Duodenal mucosa (tissue), 2 donors: ENCODE measurements at regions not wholly inside any gene's neighbourhood (a gene's known extent, or its start where the extent isn't known, plus 50 kb on each side); places are given as distances from the start of the nearest gene placed in this dataset.

ENCODE experiments used
- H3K27ac ChIP-seq: one replicate; pipeline ENCODE4 v1.7.0; 2013; ENCODE audit warnings: low read depth, low read length
- H3K27me3 ChIP-seq, 2 donors: one replicate each; pipeline ENCODE4 v1.7.0; 2013; ENCODE audit warnings: low read length in 2 of 2, control low read depth in 1 of 2; ENCODE audit not compliant: insufficient read depth in 2 of 2, control insufficient read depth in 1 of 2
- H3K36me3 ChIP-seq, 2 donors: one replicate each; pipeline ENCODE4 v1.7.0; 2013; ENCODE audit warnings: low read length in 2 of 2, control low read depth in 1 of 2; ENCODE audit not compliant: insufficient read depth in 2 of 2, control insufficient read depth in 1 of 2
- H3K4me1 ChIP-seq, 2 donors: one replicate each; pipeline ENCODE4 v1.7.0; 2013; ENCODE audit warnings: low read length in 2 of 2, control low read depth in 1 of 2; ENCODE audit not compliant: insufficient read depth in 2 of 2, control insufficient read depth in 1 of 2
- H3K4me3 ChIP-seq, 2 donors: one replicate each; pipeline ENCODE4 v1.7.0; 2013; ENCODE audit warnings: low read length in 2 of 2, low read depth in 1 of 2
- H3K9ac ChIP-seq, 2 donors: one replicate each; pipeline ENCODE4 v1.7.0; 2013; ENCODE audit warnings: low read length in 2 of 2, low read depth in 1 of 2
- H3K9me3 ChIP-seq, 2 donors: one replicate each; pipeline ENCODE4 v1.7.0; 2013; ENCODE audit warnings: low read length in 2 of 2, control low read depth in 1 of 2; ENCODE audit not compliant: control insufficient read depth in 1 of 2

GRCh38 chr12:81874166-81874565 is 115.0 kb upstream of the PPFIA2 start:
- H3K27ac ChIP-seq, result no peak overlapping the region
- H3K9me3 ChIP-seq, result no peaks in the 10 kb centered on the region
- no peaks in the 10 kb centered on the region for H3K27me3 ChIP-seq
- no peak overlapping the region for H3K4me3 ChIP-seq
- no peaks in the 10 kb centered on the region for H3K36me3 ChIP-seq
- no peak overlapping the region for H3K9ac ChIP-seq
- no peaks in the 10 kb centered on the region for H3K4me1 ChIP-seq

DNA sequence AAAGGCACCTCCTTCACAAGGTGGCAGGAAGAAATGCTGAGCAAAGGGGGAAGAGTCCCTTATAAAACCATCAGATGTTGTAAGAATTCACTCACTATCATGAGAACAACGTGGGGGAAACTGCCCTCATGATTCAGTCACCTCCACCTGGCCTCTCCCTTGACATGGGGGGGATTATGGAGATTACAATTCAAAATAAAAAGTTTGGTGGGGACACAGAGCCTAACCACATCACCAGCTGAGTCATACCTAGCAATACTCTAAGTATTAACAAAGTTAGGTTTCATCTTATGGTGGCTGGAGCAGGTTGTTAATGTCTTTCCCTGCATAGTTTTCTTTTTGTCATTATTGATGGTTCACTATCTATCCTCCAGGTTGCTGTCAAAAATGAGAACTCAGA is 113.2 kb upstream of the PPFIA2 start:
- H3K9ac ChIP-seq, result no peak overlapping the region
- H3K27me3 ChIP-seq, result no peaks in the 10 kb centered on the region
- H3K4me3 ChIP-seq, result no peak overlapping the region
- H3K36me3 ChIP-seq, result no peaks in the 10 kb centered on the region
- H3K27ac ChIP-seq, result no peak overlapping the region
- no peaks in the 10 kb centered on the region for H3K4me1 ChIP-seq
- no peaks in the 10 kb centered on the region for H3K9me3 ChIP-seq

DNA sequence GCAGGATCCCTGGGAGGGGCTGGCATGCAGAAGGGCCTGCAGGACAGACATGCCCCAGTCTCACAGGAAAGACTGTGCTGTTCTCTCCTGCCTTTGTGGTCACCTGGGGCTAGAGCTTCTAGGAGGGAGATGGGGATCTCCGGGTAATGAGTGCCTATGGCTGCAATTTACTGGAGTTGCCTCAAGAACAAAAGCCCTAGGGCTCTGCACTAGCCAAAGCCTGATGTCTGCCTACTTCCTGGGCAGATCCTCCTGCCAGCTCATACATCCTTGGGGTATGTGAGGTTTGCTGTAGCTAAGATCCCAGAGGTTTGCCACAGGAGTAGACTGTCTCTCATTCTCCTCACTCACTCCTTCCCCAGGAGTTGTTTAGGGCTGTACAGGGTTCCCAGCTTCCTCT is 106.9 kb upstream of the PPFIA2 start:
- H3K9me3 ChIP-seq, result no peaks in the 10 kb centered on the region
- no peak overlapping the region for H3K9ac ChIP-seq
- no peak overlapping the region for H3K27ac ChIP-seq
- H3K4me1 ChIP-seq, result no peaks in the 10 kb centered on the region
- H3K27me3 ChIP-seq, result no peaks in the 10 kb centered on the region
- no peaks in the 10 kb centered on the region for H3K36me3 ChIP-seq
- H3K4me3 ChIP-seq, result no peak overlapping the region

DNA sequence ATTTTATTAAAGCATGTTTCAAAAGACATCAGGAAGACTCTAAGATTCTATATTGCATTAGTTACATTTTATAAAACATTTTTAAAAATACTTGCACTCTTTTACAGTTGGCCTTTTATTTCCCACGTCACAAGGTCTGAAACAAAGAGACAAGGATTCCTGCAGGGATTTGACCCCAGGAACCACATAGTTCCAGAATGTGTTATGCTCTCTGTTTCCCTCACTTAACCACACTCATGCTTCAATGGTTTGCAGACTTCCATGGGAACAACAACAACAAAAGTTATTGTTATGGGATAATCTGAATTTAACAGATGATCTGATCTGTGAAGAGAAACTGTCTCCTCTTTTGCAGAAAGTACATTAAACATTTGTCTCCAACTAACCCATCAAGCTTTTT is 104.3 kb upstream of the PPFIA2 start:
- Histone ChIP-seq H3K36me3 (no peaks in the 10 kb centered on the region), H3K4me1 (peaks cover 0 to 8% of the 10 kb centered on the region in 2 donors)

DNA sequence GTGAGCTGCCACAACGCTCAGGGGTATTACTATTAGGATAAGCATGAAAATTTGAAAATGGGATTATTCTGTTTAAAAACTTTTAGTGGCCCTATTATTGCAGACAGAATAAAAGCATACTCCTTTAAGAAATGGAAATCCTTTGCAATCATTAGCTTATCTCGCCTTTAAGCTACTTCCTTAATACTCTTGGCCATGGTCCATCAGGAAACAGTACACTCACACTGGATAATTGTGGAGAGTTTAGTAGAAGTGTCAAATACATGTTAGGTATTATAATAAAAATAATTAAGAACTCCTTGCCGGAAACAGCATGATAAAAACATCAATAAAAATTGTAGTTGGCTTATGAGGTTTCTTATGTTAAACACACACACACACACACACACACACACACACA is 100.4 kb upstream of the PPFIA2 start:
- no peak overlapping the region for H3K27ac ChIP-seq
- no peaks in the 10 kb centered on the region for H3K9me3 ChIP-seq
- no peaks in the 10 kb centered on the region for H3K27me3 ChIP-seq
- H3K4me3 ChIP-seq, result no peak overlapping the region
- no peaks in the 10 kb centered on the region for H3K36me3 ChIP-seq
- peaks cover 0 to 8% of the 10 kb centered on the region in 2 donors for H3K4me1 ChIP-seq
- no peak overlapping the region for H3K9ac ChIP-seq

More for the DNA sequence above, 104.3 kb upstream of the PPFIA2 start:
- no peak overlapping the region for H3K27ac ChIP-seq
- H3K9me3 ChIP-seq, result no peaks in the 10 kb centered on the region
- H3K27me3 ChIP-seq, result no peaks in the 10 kb centered on the region
- H3K4me3 ChIP-seq, result no peak overlapping the region
- H3K9ac ChIP-seq, result no peak overlapping the region

DNA sequence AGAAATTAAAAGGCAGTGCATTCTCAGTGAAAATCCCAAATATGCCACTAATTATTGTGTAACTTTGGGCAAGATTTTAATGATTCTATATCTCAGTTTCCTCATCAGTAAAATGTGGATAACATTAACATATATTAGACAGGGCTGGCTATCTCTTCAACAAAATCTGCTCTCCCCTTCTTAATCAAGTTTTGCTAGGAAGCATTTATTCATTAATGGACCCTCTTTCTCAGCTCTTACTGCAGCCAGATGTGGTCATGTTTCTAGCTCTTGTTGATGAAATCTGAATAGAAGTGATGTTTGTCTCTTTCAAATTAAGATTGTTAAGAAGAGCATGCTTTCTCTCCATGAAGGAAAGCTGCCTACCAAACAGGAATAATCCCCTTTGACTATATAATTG is 84.4 kb upstream of the PPFIA2 start:
- H3K27me3 ChIP-seq, result no peaks in the 10 kb centered on the region
- no peaks in the 10 kb centered on the region for H3K36me3 ChIP-seq
- H3K4me3 ChIP-seq, result no peak overlapping the region
- no peaks in the 10 kb centered on the region for H3K4me1 ChIP-seq
- H3K9me3 ChIP-seq, result no peaks in the 10 kb centered on the region
- H3K27ac ChIP-seq, result no peak overlapping the region
- H3K9ac ChIP-seq, result no peak overlapping the region

DNA sequence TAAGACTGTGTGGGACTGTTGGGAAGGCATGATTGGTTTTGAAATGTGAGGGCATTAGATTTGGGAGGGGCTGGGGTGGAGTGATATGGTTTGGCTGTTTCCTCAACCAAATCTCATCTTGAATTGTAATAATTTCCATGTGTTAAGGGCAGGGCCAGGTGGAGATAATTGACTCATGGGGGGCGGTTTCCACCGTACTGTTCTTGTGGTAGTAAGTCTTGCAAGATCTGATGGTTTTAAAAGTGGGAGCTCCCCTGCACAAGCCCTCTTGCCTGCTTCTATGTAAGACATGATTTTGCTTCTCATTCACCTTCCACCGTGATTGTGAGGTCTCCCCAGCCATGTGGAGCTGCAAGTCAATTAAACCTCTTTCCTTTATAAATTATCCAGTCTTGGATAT is 76.6 kb upstream of the PPFIA2 start:
- no peaks in the 10 kb centered on the region for H3K36me3 ChIP-seq
- H3K27me3 ChIP-seq, result no peaks in the 10 kb centered on the region
- H3K27ac ChIP-seq, result no peak overlapping the region
- no peak overlapping the region for H3K4me3 ChIP-seq
- no peak overlapping the region for H3K9ac ChIP-seq
- H3K9me3 ChIP-seq, result no peaks in the 10 kb centered on the region
- H3K4me1 ChIP-seq, result no peaks in the 10 kb centered on the region

GRCh38 chr12:81819991-81820633 is 61.0 kb upstream of the PPFIA2 start:
- Histone ChIP-seq H3K4me1 (peaks cover 0 to 4% of the 10 kb centered on the region in 2 donors), H3K27ac (no peak overlapping the region)

GRCh38 chr12:81815611-81816010 is 56.5 kb upstream of the PPFIA2 start:
- peaks cover 0 to 4% of the 10 kb centered on the region in 2 donors for H3K4me1 ChIP-seq
- H3K9me3 ChIP-seq, result no peaks in the 10 kb centered on the region
- H3K9ac ChIP-seq, result no peak overlapping the region
- no peaks in the 10 kb centered on the region for H3K27me3 ChIP-seq
- no peak overlapping the region for H3K4me3 ChIP-seq
- no peak overlapping the region for H3K27ac ChIP-seq
- no peaks in the 10 kb centered on the region for H3K36me3 ChIP-seq

More at GRCh38 chr12:81819991-81820633, 61.0 kb upstream of the PPFIA2 start:
- no peaks in the 10 kb centered on the region for H3K9me3 ChIP-seq
- H3K36me3 ChIP-seq, result no peaks in the 10 kb centered on the region
- no peak overlapping the region for H3K9ac ChIP-seq
- H3K27me3 ChIP-seq, result no peaks in the 10 kb centered on the region
- no peak overlapping the region for H3K4me3 ChIP-seq

- no peaks in the 10 kb centered on the region for H3K9me3 ChIP-seq
- no peak overlapping the region for H3K27ac ChIP-seq
- peaks cover 0 to 6% of the 10 kb centered on the region in 2 donors for H3K4me1 ChIP-seq
- no peaks in the 10 kb centered on the region for H3K36me3 ChIP-seq
- no peak overlapping the region for H3K4me3 ChIP-seq
- H3K27me3 ChIP-seq, result no peaks in the 10 kb centered on the region
- H3K9ac ChIP-seq, result no peak overlapping the region
Observed at GRCh38 chr12:81811778-81812125, 52.6 kb upstream of the PPFIA2 start.
